Endothelial cell of umbilical vein (primary cell): ENCODE measurements at regions not wholly inside any gene's neighbourhood (a gene's known extent, or its start where the extent isn't known, plus 50 kb on each side); places are given as distances from the start of the nearest gene placed in this dataset.

Source experiments
- BruUV-seq: library from RNA; stranded (reverse); fragments of 400-500 nt; replicated peaks from 2 replicates; lab custom pipeline; 2021; lab: Mats Ljungman, UMichigan
- CTCF ChIA-PET: fragments of 300-600, 350-600 bp; sonication (Branson Sonifier 250); formaldehyde crosslinking; loops from one replicate; lab custom pipeline; 2021; ENCODE audit warnings: antibody characterized with exemption, inconsistent platforms; lab: Charles Lee
- POLR2A ChIA-PET: fragments of 300-600, 350-600 bp; sonication (Branson Sonifier 250); formaldehyde crosslinking; loops from one replicate; lab custom pipeline; 2021; ENCODE audit warnings: antibody characterized with exemption, inconsistent platforms; lab: Charles Lee
- DNase-seq: peaks from one replicate; pipeline ENCODE4 v3.0.0-alpha.2; 2011; ENCODE audit warnings: low read depth, low spot score
- FAIRE-seq: peaks from 2 replicates; lab custom pipeline; 2011; peaks lifted over from hg19 to GRCh38; lab: Jason Lieb, UNC
- H2AFZ ChIP-seq: 2 replicates; pipeline ENCODE4 v1.6.0; 2012; ENCODE audit warnings: low read depth, low read length, control low read depth, inconsistent platforms
- H3K27ac ChIP-seq: 2 replicates; pipeline ENCODE4 v1.5.1; 2011; ENCODE audit warnings: low read depth, mild to moderate bottlenecking, control low read depth, low read length, moderate library complexity; ENCODE audit not compliant: insufficient read depth
- H3K27me3 ChIP-seq, 2 experiments: 2 replicates each; pipeline versions ENCODE4 v1.6.0 to v1.6.1; 2011; ENCODE audit warnings: low read length in 2 of 2, mixed read lengths in 1 of 2; ENCODE audit not compliant: control insufficient read depth in 2 of 2, insufficient read depth in 2 of 2
- H3K36me3 ChIP-seq, 2 experiments: 2 replicates in 1 of 2; 3 replicates in 1 of 2; pipeline ENCODE4 v1.5.1; 2011; ENCODE audit warnings: low read length in 2 of 2, mild to moderate bottlenecking in 1 of 2, moderate library complexity in 1 of 2; ENCODE audit not compliant: control insufficient read depth in 2 of 2, insufficient read depth in 2 of 2; ENCODE audit errors: extremely low read depth in 1 of 2
- H3K4me1 ChIP-seq: 3 replicates; pipeline ENCODE4 v1.5.1; 2011; ENCODE audit warnings: mild to moderate bottlenecking, low read length; ENCODE audit not compliant: control insufficient read depth, insufficient read depth; ENCODE audit errors: extremely low read depth
- H3K4me2 ChIP-seq: 2 replicates; pipeline ENCODE4 v1.6.1; 2011; ENCODE audit warnings: low read length, control low read depth, mixed read lengths; ENCODE audit not compliant: insufficient read depth
- H3K4me3 ChIP-seq, 3 experiments: fragments of 200-600 bp in 1 of 3; sonication (generic), shearing (Covaris generic) in 1 of 3; replicated peaks in 1 of 3; 2 replicates each; pipeline ENCODE4 v1.5.1; 2011 to 2016; ENCODE audit warnings: control low read depth in 3 of 3, low read length in 3 of 3, mild to moderate bottlenecking in 2 of 3, inconsistent platforms in 1 of 3, low read depth in 1 of 3, moderate library complexity in 1 of 3; ENCODE audit not compliant: insufficient read depth in 1 of 3
- H3K79me2 ChIP-seq: 2 replicates; pipeline ENCODE4 v1.6.0; 2012; ENCODE audit warnings: low read length, inconsistent platforms; ENCODE audit not compliant: control insufficient read depth, insufficient read depth
- H3K9ac ChIP-seq: replicated peaks from 2 replicates; pipeline ENCODE3; 2011; ENCODE audit warnings: low read length, control low read depth; ENCODE audit not compliant: insufficient read depth; ENCODE audit errors: extremely low read depth
- H3K9me1 ChIP-seq: replicated peaks from 3 replicates; pipeline ENCODE4 v1.6.0; 2011; ENCODE audit warnings: mild to moderate bottlenecking, low read length; ENCODE audit not compliant: control insufficient read depth, insufficient read depth; ENCODE audit errors: extremely low read depth
- H3K9me3 ChIP-seq: replicated peaks from 2 replicates; pipeline ENCODE4 v1.5.1; 2012; ENCODE audit warnings: low read length, inconsistent platforms; ENCODE audit not compliant: control insufficient read depth, insufficient read depth
- H4K20me1 ChIP-seq: replicated peaks from 2 replicates; pipeline ENCODE3; 2011; ENCODE audit warnings: mild to moderate bottlenecking, low read length; ENCODE audit not compliant: control insufficient read depth, insufficient read depth; ENCODE audit errors: extremely low read depth
- EZH2 ChIP-seq: IDR thresholded peaks from 2 replicates; pipeline ENCODE4 v1.6.1; 2012; ENCODE audit warnings: borderline replicate concordance, low read depth, mild to moderate bottlenecking, moderate library complexity, low read length, inconsistent platforms; ENCODE audit not compliant: severe bottlenecking
- FOS ChIP-seq: IDR thresholded peaks from 2 replicates; pipeline ENCODE4 v1.6.1; 2011; ENCODE audit warnings: mild to moderate bottlenecking, low read length, moderate library complexity, borderline replicate concordance; ENCODE audit not compliant: insufficient read depth
- GATA2 ChIP-seq: IDR thresholded peaks from 2 replicates; pipeline ENCODE4 v1.7.0; 2011; ENCODE audit warnings: low read depth, mild to moderate bottlenecking, moderate library complexity, mixed read lengths, low read length; ENCODE audit not compliant: insufficient read length, insufficient read depth
- JUN ChIP-seq: IDR thresholded peaks from 2 replicates; pipeline ENCODE4 v1.6.1; 2011; ENCODE audit warnings: borderline replicate concordance, low read depth; ENCODE audit not compliant: insufficient read length, insufficient read depth
- MAX ChIP-seq: IDR thresholded peaks from 2 replicates; pipeline ENCODE4 v1.6.1; 2011; ENCODE audit not compliant: insufficient read depth, insufficient read length
- MYC ChIP-seq: IDR thresholded peaks from one replicate; pipeline ENCODE4 v1.6.1; 2011; ENCODE audit warnings: mild to moderate bottlenecking, low read depth, low read length
- POLR2A ChIP-seq: IDR thresholded peaks from 2 replicates; pipeline ENCODE4 v1.6.1; 2012; ENCODE audit warnings: low read depth, mild to moderate bottlenecking, control low read depth, low read length
- POLR2AphosphoS5 ChIP-seq: IDR thresholded peaks from 2 replicates; pipeline ENCODE4 v1.6.1; 2012; ENCODE audit warnings: low read depth, mild to moderate bottlenecking, control low read depth, low read length, moderate library complexity; ENCODE audit not compliant: insufficient read depth
- dilution Hi-C: fragments of 300-500 bp; cut with MboI; formaldehyde crosslinking; loops from one replicate; pipeline ENCODE4 v1.15.0; 2019; ENCODE audit warnings: low sequenced_read_pairs; ENCODE audit not compliant: extremely low pct_ligation_motif_present
- intact Hi-C: fragments of 100-400 bp; cut with micrococcal nuclease; formaldehyde crosslinking; loops from one replicate; pipeline ENCODE4 v1.10.0; 2022
- TF ChIP-seq, protein P1 (sequence below), 2 donors: IDR thresholded peaks; 1 replicate in 1 of 2; 2 replicates in 1 of 2; pipeline ENCODE4 v1.5.1; 2011; ENCODE audit warnings: low read length in 2 of 2, mild to moderate bottlenecking in 2 of 2, moderate library complexity in 2 of 2, control low read depth in 1 of 2, inconsistent platforms in 1 of 2, low read depth in 1 of 2; ENCODE audit not compliant: insufficient read depth in 1 of 2; ENCODE audit errors: extremely low read depth in 1 of 2

DNA sequence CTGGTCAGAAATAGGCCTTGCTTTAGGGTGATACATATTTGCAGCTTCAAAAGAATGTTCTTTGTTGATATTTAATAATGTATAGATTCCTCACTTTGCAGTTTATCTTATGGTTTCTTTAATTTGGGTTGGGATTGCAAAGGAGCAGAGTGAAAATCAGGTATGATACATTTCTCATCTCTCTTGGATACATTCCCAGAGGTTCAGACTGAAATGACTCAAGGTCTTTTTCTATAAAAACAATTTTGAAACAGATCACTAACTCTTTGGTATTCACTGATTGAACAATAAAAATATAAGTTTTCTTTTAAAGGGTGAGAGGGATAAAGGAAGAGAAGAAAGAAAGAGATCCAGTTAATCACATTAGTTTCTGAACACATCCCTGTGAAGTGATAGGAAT lies 606.5 kb upstream of the CAMK1G start:
- no peaks in the 10 kb centered on the region for H3K27me3 ChIP-seq
- FAIRE-seq, result no peak
- ChIA-PET POLR2A (no interaction called here), CTCF (no interaction called here)
- no peak overlapping the region for H2AFZ ChIP-seq
- H3K9me3 ChIP-seq, result no peaks in the 10 kb centered on the region
- no peak for DNase-seq
- no peak overlapping the region for H3K27ac ChIP-seq
- H3K4me3 ChIP-seq, result no peak overlapping the region
- no peaks in the 10 kb centered on the region for H3K36me3 ChIP-seq
- dilution Hi-C loops (no loop called here), intact Hi-C loops (no loop called here)
- no peak overlapping the region for H3K4me2 ChIP-seq
- no peak for TF ChIP-seq EZH2
- TF ChIP-seq FOS, result no peak
- no TSS peak for BruUV-seq
- H3K4me1 ChIP-seq, result peaks cover 14% of the 10 kb centered on the region
- H3K9ac ChIP-seq, result no peak overlapping the region
- H3K9me1 ChIP-seq, result no peaks in the 10 kb centered on the region
- H3K79me2 ChIP-seq, result no peaks in the 10 kb centered on the region
- no peaks in the 10 kb centered on the region for H4K20me1 ChIP-seq

- no peak for DNase-seq
- no peaks in the 10 kb centered on the region for H3K36me3 ChIP-seq
- no peaks in the 10 kb centered on the region for H3K27me3 ChIP-seq
- H3K27ac ChIP-seq, result no peak overlapping the region
- no peak for TF ChIP-seq GATA2
- no peak for TF ChIP-seq FOS
- no peak for TF ChIP-seq JUN
- no peak for TF ChIP-seq MAX
- TF ChIP-seq MYC, result no peak
- TF ChIP-seq POLR2A, result no peak
- TF ChIP-seq, protein P1, sequence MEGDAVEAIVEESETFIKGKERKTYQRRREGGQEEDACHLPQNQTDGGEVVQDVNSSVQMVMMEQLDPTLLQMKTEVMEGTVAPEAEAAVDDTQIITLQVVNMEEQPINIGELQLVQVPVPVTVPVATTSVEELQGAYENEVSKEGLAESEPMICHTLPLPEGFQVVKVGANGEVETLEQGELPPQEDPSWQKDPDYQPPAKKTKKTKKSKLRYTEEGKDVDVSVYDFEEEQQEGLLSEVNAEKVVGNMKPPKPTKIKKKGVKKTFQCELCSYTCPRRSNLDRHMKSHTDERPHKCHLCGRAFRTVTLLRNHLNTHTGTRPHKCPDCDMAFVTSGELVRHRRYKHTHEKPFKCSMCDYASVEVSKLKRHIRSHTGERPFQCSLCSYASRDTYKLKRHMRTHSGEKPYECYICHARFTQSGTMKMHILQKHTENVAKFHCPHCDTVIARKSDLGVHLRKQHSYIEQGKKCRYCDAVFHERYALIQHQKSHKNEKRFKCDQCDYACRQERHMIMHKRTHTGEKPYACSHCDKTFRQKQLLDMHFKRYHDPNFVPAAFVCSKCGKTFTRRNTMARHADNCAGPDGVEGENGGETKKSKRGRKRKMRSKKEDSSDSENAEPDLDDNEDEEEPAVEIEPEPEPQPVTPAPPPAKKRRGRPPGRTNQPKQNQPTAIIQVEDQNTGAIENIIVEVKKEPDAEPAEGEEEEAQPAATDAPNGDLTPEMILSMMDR (IDR thresholded peaks at IDR 0.05; ENCODE audit: extremely low read depth in 1 of 2, insufficient read depth in 1 of 2, low read depth in 1 of 2, low read length in 2 of 2), result no peak
- TF ChIP-seq EZH2, result no peak
- no peak for TF ChIP-seq POLR2AphosphoS5
- no peaks in the 10 kb centered on the region for H4K20me1 ChIP-seq
- ChIA-PET CTCF (no interaction called here), POLR2A (no interaction called here)
- H3K9me1 ChIP-seq, result no peaks in the 10 kb centered on the region
- peaks cover 14% of the 10 kb centered on the region for H3K4me1 ChIP-seq
- FAIRE-seq, result no peak
- no peaks in the 10 kb centered on the region for H3K79me2 ChIP-seq
- no peaks in the 10 kb centered on the region for H3K9me3 ChIP-seq
- no peak overlapping the region for H3K4me3 ChIP-seq
- intact Hi-C loops, result no loop called here
- H3K4me2 ChIP-seq, result no peak overlapping the region
- H2AFZ ChIP-seq, result no peak overlapping the region
- no peak overlapping the region for H3K9ac ChIP-seq
- no TSS peak for BruUV-seq
- dilution Hi-C loops, result no loop called here
These were observed 605.8 kb upstream of the CAMK1G start for GRCh38 chr1:208977638-208978256.
